WTC11 (cell line): ENCODE measurements at regions not wholly inside any gene's neighbourhood (a gene's known extent, or its start where the extent isn't known, plus 50 kb on each side); places are given as distances from the start of the nearest gene placed in this dataset.

ENCODE experiments used
- ATAC-seq: fragments of 200-7000 bp; cut with Tn5 transposase; 2 replicates; pipeline ENCODE4 v1.10.0; 2021; ENCODE audit warnings: mild to moderate bottlenecking, moderate library complexity
- CTCF ChIA-PET: fragments of 300-600 bp; sonication (Branson Sonifier 250); formaldehyde crosslinking; loops from one replicate; lab custom pipeline; 2021; ENCODE audit warnings: antibody characterized with exemption; lab: Charles Lee
- POLR2A ChIA-PET: fragments of 350-600 bp; sonication (Branson Sonifier 250); formaldehyde crosslinking; loops from one replicate; lab custom pipeline; 2021; ENCODE audit warnings: antibody characterized with exemption; lab: Charles Lee
- DNase-seq: peaks from one replicate; pipeline ENCODE4 v3.0.0; 2021; ENCODE audit warnings: low spot score
- H3K27ac Mint-ChIP-seq: 2 replicates; pipeline ENCODE4 v1.8.0; 2021; ENCODE audit warnings: mixed read lengths
- H3K27me3 Mint-ChIP-seq: 2 replicates; pipeline ENCODE4 v1.8.0; 2021; ENCODE audit warnings: low read depth, mild to moderate bottlenecking, moderate library complexity, mixed read lengths
- H3K36me3 Mint-ChIP-seq: 2 replicates; pipeline ENCODE4 v1.8.0; 2021; ENCODE audit warnings: mixed read lengths
- H3K4me1 Mint-ChIP-seq: 2 replicates; pipeline ENCODE4 v1.8.0; 2022; ENCODE audit warnings: mixed read lengths
- H3K4me3 Mint-ChIP-seq: 2 replicates; pipeline ENCODE4 v1.8.0; 2021; ENCODE audit warnings: mild to moderate bottlenecking, moderate library complexity, mixed read lengths
- H3K9me3 Mint-ChIP-seq: 2 replicates; pipeline ENCODE4 v1.8.0; 2021; ENCODE audit warnings: mixed read lengths
- AFF4 ChIP-seq: sonication (generic); formaldehyde crosslinking; IDR thresholded peaks from 2 replicates; pipeline ENCODE4 v1.8.1; 2023; ENCODE audit warnings: mild to moderate bottlenecking, missing genetic modification reagents, borderline replicate concordance
- CREB1 ChIP-seq: sonication (generic); formaldehyde crosslinking; IDR thresholded peaks from 2 replicates; pipeline ENCODE4 v1.8.0; 2023; ENCODE audit warnings: mild to moderate bottlenecking, missing genetic modification reagents
- EMX1 ChIP-seq: fragments of 250-450 bp; sonication (Bioruptor Pico); IDR thresholded peaks from 2 replicates; pipeline ENCODE4 v1.8.0; 2021; ENCODE audit warnings: mild to moderate bottlenecking
- NFE2L1 ChIP-seq: sonication (generic); formaldehyde crosslinking; IDR thresholded peaks from 2 replicates; pipeline ENCODE4 v1.8.1; 2023; ENCODE audit warnings: missing genetic modification reagents
- PREB ChIP-seq: sonication (generic); formaldehyde crosslinking; IDR thresholded peaks from 2 replicates; pipeline ENCODE4 v1.8.1; 2022; ENCODE audit warnings: mild to moderate bottlenecking, missing genetic modification reagents, moderate library complexity, borderline replicate concordance
- SMAD3 ChIP-seq: sonication (generic); formaldehyde crosslinking; IDR thresholded peaks from 2 replicates; pipeline ENCODE4 v1.8.0; 2022; ENCODE audit warnings: missing genetic modification reagents, mild to moderate bottlenecking, borderline replicate concordance
- TCF7 ChIP-seq: sonication (generic); formaldehyde crosslinking; IDR thresholded peaks from 2 replicates; pipeline ENCODE4 v1.8.0; 2022; ENCODE audit warnings: mild to moderate bottlenecking, low read depth, missing genetic modification reagents, moderate library complexity
- TEAD1 ChIP-seq: sonication (generic); formaldehyde crosslinking; IDR thresholded peaks from 2 replicates; pipeline ENCODE4 v1.8.0; 2022; ENCODE audit warnings: mild to moderate bottlenecking, missing genetic modification reagents
- USF1 ChIP-seq: sonication (generic); formaldehyde crosslinking; IDR thresholded peaks from 2 replicates; pipeline ENCODE4 v1.8.0; 2022; ENCODE audit warnings: mild to moderate bottlenecking, missing genetic modification reagents
- ZNF281 ChIP-seq: sonication (generic); formaldehyde crosslinking; IDR thresholded peaks from 2 replicates; pipeline ENCODE4 v1.8.0; 2023; ENCODE audit warnings: mild to moderate bottlenecking, missing genetic modification reagents
- ZNF416 ChIP-seq: fragments of 250-450 bp; sonication (Bioruptor Pico); IDR thresholded peaks from 2 replicates; pipeline ENCODE4 v1.9.0; 2021; ENCODE audit warnings: mild to moderate bottlenecking, inconsistent platforms
- ZNF423 ChIP-seq: fragments of 250-450 bp; sonication (Bioruptor Pico); IDR thresholded peaks from 2 replicates; pipeline ENCODE4 v2.1.2; 2022; ENCODE audit warnings: mild to moderate bottlenecking, moderate library complexity
- TF ChIP-seq, protein P1 (sequence below): sonication (generic); formaldehyde crosslinking; IDR thresholded peaks from 2 replicates; pipeline ENCODE4 v1.8.0; 2022; ENCODE audit warnings: mild to moderate bottlenecking, missing genetic modification reagents
- TF ChIP-seq, protein P2 (sequence below): sonication (generic); formaldehyde crosslinking; IDR thresholded peaks from 2 replicates; pipeline ENCODE4 v1.8.1; 2023; ENCODE audit warnings: mild to moderate bottlenecking, missing genetic modification reagents
- TF ChIP-seq, protein P3 (sequence below): sonication (generic); formaldehyde crosslinking; IDR thresholded peaks from 2 replicates; pipeline ENCODE4 v1.8.1; 2023; ENCODE audit warnings: mild to moderate bottlenecking, moderate library complexity, missing genetic modification reagents
- TF ChIP-seq, protein P4 (sequence below): sonication (generic); formaldehyde crosslinking; IDR thresholded peaks from 2 replicates; pipeline ENCODE4 v1.8.0; 2023; ENCODE audit warnings: missing genetic modification reagents, mild to moderate bottlenecking, borderline replicate concordance

DNA sequence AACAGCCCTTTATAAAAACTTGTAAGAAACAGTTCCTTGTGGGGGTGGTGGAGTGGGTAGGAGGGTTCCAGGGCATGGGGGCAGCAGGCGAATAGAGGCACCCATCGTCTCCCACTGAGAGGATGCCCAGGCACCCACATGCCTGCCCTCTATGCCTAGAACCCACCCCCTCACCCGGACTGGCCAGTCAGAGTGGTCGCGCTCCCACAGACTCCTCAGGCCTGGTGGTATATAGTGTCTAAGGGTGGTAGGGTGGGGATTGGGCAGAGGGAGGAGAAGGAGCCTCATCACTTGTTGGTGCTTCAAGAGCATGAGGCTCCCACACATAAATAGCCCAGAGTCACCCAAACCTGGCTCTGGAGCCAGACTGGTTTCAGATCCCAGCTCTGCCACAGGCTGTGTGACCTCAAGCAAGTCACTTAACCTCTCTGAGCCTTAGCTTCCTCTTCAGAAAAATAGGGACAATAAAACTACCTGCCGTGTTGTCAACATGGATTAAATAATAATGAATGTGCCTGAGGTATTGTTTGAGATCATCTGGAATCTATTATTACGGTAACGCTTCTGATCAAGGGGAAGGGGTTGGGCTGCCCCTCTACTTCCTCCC lies 262.1 kb downstream of the UACA start:
- ChIA-PET POLR2A (interaction anchor here (0.8 kb wide), 1 partner anchor 29 kb away, joined by 3 read pairs; no protein-coding TSS in a partner anchor), CTCF (interaction anchor here (1.8 kb wide), 1 partner anchor 136 kb away, joined by 4 read pairs; no protein-coding TSS in a partner anchor)
- Mint-ChIP-seq H3K27me3 (no peaks in the 10 kb centered on the region), H3K36me3 (no peaks in the 10 kb centered on the region), H3K4me3 (no peak overlapping the region), H3K9me3 (no peaks in the 10 kb centered on the region), H3K27ac (no peak overlapping the region), H3K4me1 (peaks cover 23% of the 10 kb centered on the region)
- ATAC-seq, result no peak
- no peak for DNase-seq
- TF ChIP-seq AFF4 (CRISPR knock-in tag), result no peak
- no peak for TF ChIP-seq USF1 (CRISPR knock-in tag)
- TF ChIP-seq, protein P1, sequence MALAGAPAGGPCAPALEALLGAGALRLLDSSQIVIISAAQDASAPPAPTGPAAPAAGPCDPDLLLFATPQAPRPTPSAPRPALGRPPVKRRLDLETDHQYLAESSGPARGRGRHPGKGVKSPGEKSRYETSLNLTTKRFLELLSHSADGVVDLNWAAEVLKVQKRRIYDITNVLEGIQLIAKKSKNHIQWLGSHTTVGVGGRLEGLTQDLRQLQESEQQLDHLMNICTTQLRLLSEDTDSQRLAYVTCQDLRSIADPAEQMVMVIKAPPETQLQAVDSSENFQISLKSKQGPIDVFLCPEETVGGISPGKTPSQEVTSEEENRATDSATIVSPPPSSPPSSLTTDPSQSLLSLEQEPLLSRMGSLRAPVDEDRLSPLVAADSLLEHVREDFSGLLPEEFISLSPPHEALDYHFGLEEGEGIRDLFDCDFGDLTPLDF (CRISPR knock-in tag), result no peak
- TF ChIP-seq TCF7 (CRISPR knock-in tag), result no peak
- TF ChIP-seq, protein P2, sequence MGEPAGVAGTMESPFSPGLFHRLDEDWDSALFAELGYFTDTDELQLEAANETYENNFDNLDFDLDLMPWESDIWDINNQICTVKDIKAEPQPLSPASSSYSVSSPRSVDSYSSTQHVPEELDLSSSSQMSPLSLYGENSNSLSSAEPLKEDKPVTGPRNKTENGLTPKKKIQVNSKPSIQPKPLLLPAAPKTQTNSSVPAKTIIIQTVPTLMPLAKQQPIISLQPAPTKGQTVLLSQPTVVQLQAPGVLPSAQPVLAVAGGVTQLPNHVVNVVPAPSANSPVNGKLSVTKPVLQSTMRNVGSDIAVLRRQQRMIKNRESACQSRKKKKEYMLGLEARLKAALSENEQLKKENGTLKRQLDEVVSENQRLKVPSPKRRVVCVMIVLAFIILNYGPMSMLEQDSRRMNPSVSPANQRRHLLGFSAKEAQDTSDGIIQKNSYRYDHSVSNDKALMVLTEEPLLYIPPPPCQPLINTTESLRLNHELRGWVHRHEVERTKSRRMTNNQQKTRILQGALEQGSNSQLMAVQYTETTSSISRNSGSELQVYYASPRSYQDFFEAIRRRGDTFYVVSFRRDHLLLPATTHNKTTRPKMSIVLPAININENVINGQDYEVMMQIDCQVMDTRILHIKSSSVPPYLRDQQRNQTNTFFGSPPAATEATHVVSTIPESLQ (CRISPR knock-in tag), result no peak
- no peak for TF ChIP-seq ZNF281
- no peak for TF ChIP-seq CREB1 (CRISPR knock-in tag)
- TF ChIP-seq, protein P3, sequence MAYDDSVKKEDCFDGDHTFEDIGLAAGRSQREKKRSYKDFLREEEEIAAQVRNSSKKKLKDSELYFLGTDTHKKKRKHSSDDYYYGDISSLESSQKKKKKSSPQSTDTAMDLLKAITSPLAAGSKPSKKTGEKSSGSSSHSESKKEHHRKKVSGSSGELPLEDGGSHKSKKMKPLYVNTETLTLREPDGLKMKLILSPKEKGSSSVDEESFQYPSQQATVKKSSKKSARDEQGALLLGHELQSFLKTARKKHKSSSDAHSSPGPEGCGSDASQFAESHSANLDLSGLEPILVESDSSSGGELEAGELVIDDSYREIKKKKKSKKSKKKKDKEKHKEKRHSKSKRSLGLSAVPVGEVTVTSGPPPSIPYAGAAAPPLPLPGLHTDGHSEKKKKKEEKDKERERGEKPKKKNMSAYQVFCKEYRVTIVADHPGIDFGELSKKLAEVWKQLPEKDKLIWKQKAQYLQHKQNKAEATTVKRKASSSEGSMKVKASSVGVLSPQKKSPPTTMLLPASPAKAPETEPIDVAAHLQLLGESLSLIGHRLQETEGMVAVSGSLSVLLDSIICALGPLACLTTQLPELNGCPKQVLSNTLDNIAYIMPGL (CRISPR knock-in tag), result no peak
- TF ChIP-seq, protein P4, sequence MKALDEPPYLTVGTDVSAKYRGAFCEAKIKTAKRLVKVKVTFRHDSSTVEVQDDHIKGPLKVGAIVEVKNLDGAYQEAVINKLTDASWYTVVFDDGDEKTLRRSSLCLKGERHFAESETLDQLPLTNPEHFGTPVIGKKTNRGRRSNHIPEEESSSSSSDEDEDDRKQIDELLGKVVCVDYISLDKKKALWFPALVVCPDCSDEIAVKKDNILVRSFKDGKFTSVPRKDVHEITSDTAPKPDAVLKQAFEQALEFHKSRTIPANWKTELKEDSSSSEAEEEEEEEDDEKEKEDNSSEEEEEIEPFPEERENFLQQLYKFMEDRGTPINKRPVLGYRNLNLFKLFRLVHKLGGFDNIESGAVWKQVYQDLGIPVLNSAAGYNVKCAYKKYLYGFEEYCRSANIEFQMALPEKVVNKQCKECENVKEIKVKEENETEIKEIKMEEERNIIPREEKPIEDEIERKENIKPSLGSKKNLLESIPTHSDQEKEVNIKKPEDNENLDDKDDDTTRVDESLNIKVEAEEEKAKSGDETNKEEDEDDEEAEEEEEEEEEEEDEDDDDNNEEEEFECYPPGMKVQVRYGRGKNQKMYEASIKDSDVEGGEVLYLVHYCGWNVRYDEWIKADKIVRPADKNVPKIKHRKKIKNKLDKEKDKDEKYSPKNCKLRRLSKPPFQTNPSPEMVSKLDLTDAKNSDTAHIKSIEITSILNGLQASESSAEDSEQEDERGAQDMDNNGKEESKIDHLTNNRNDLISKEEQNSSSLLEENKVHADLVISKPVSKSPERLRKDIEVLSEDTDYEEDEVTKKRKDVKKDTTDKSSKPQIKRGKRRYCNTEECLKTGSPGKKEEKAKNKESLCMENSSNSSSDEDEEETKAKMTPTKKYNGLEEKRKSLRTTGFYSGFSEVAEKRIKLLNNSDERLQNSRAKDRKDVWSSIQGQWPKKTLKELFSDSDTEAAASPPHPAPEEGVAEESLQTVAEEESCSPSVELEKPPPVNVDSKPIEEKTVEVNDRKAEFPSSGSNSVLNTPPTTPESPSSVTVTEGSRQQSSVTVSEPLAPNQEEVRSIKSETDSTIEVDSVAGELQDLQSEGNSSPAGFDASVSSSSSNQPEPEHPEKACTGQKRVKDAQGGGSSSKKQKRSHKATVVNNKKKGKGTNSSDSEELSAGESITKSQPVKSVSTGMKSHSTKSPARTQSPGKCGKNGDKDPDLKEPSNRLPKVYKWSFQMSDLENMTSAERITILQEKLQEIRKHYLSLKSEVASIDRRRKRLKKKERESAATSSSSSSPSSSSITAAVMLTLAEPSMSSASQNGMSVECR (CRISPR knock-in tag), result no peak
- TF ChIP-seq EMX1, result no peak
- no peak for TF ChIP-seq SMAD3 (CRISPR knock-in tag)
- no peak for TF ChIP-seq NFE2L1 (CRISPR knock-in tag)
- no peak for TF ChIP-seq ZNF416 (CRISPR knock-in tag)
- TF ChIP-seq TEAD1 (CRISPR knock-in tag), result no peak
- no peak for TF ChIP-seq PREB
- TF ChIP-seq ZNF423 (CRISPR knock-in tag), result no peak
